GM19043 (cell line): ENCODE measurements at regions not wholly inside any gene's neighbourhood (a gene's known extent, or its start where the extent isn't known, plus 50 kb on each side); places are given as distances from the start of the nearest gene placed in this dataset.
A peak's percentile ranks its signal among the peaks of the same experiment; 100 is the strongest.

Experiments
- ATAC-seq: cut with Tn5 transposase; IDR thresholded peaks from one replicate; pipeline ENCODE4 v1.9.1; 2021; ENCODE audit warnings: low read depth; ENCODE audit not compliant: unreplicated experiment

DNA sequence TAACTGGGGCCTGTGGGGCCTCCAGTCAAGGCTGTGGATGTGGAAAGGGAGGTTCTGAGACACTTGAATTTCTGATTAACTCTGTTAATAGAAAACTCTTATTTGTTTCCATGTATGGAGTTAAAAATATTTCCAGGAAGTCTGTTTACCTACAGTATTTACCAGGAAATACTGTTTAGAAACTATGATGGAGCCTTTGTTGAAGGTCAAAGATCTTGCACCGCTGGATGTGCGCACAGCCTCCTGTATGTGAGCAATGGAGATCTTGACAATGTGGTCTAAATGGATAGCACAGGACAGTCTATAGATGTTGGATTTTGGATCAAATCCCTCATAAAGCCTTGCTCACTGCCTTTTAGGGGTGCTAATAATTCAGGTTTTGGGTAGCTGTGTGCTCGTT is 268.4 kb downstream of the DLEU7 start:
- ATAC-seq, result no peak

DNA sequence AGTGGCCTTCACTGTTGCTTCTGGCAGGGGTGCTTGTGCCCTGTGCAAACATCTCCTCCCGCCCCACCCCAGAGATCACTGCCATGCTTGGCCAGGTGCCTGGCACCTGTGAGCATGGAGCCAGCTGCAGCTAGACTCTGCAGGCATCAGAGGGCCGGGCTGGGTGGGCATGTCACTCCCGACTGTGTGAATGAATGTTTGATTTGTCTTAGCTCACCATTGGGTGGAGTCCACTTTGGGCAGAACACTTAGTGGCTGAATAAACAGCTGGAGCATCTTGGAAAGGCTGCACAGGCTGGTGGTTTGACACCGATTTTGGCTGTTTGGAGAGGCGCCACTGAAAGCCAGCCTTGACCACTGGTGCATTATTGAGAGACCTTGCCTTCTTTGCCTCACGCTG is 267.3 kb downstream of the DLEU7 start:
- no peak for ATAC-seq

DNA sequence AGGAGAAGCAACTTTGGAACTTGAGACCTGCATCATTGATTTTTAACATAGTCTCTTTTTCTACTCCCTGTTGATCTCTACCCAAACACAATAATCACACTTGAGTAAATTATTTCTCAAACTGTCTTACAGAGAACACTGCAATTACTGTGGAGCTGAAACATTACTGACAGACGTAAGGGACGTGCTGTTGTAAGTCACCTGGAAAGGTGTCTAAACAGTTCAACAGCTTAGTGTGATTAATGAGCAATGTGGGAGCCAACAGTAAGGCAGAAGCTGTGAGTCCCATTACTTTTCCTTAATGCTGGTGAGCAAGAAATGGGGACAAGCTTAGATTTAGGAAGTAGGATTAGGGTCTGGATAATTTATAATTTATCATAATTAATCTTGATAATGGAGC is 265.7 kb downstream of the DLEU7 start:
- no peak for ATAC-seq

DNA sequence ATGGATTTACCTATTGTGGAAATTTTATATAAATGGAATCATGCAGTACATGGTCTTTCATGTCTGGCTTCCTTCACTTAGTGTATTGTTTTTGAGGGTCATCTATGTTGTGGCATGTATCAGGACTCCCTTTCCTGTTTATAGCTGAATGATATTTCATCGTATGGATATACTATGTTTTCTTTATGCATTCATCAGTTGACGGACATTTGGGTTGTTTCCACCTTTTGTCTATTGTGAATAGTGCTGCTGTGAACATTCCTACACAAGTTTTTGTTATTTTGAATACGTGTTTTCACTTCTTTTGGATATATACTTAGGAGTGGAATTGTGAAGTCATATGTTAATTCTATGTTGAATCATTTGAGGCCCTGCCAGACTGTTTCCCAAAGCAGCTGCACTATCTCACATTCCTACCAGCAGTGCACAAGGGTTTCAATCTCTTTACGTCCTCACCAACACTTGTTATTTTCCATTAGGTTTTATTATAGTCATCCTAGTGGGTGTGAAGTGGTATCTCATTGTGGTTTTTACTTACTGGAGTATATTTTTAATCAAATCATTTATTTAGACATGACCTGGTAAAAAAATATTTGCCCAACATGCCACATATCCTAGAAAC is 262.7 kb downstream of the DLEU7 start:
- ATAC-seq, result no peak

DNA sequence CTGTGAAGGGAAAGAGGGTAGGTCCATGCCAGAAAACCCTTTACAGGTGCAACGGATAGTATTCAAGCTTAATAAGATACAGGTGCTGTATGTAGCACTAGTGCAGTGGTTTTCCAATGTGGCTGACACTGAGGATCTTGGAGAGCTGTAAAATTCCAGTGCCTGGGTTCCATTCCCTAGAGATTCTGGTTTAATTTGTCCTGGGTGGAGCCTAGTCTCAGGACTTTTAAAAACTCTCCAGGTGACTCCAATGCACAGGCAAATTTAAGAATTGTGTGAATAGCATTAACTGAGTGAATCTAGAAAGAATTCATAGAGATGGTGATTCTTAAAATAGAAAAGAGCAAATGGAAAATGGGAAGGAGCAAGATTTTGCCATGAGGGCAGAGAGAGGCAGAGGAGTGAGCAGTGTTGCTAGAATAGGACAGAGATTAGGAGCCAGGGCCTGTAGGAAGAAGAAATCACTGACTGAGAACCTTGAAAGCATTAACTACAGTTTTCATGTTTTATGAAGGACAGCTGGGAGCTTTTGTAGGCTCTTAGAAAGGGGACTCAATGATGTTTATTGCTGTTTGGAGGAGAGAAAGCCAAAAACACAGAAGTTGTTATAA is 261.8 kb downstream of the DLEU7 start:
- no peak for ATAC-seq

DNA sequence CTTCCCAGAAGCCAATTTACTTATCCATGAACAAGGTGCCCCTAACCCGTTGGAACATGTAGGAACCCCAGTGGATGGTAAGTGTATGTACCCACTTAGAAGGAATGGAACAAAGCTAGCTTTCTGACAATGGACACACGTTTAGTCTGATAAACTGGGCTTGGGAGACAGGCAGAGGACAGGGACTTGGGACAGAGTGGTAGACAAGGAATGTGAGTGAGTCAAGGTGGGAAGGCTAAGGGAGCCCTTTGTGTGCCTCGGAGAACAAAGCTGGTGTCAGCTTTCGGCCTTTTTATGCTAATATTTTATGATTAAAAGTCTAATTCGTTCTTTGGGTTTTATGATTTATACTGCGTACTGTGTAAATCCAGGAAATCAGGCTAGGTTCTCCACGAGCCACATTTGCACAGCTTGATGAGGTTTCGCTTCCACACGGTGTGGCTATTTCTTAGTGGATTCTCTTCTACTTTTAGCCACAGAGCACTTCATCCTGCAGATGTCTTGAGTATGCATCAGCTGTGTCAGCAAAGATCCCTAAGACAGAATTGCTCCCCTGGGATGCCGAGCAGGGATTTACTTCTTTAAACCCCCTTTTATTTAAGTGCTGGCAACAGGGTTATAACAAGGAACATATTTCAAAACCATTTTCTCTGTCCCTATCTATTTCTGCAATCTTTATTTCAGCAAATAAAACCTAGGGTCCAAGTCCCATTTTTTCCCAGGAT is 258.5 kb downstream of the DLEU7 start:
- no peak for ATAC-seq

DNA sequence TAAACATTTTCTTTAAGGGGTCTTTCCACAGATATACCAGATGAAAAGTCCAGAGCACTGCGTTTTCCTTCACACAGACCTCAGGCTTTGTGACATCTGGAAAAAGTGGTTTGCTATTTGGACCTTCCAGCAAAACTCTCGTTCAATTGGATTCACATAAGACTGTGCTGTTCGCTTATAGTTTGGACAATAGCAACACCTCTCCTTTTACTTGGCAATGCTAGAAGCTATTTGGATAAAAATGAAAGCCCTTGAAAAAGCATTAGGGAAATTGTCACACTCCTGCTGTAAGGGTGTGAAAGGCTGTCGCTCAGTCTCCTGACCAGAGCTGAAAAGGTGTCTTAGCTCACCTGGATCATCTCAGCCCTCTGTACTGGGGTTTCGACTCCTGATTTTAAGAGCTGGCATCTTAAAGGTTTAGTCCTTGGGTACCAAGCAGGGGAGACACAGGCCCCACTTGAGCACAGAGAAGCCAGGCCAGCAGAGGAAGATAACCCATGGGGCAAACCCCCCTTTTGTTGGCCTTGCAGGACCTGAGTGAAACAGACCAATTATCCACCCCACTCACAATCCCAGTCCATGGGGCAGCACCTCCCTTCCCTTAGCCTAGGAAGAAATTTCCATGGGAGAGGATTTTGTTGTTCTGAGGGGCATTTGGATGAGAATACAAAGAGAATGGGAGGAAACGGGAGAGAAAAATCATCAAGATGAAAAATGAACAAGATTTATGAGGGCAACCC is 257.6 kb downstream of the DLEU7 start:
- no peak for ATAC-seq

DNA sequence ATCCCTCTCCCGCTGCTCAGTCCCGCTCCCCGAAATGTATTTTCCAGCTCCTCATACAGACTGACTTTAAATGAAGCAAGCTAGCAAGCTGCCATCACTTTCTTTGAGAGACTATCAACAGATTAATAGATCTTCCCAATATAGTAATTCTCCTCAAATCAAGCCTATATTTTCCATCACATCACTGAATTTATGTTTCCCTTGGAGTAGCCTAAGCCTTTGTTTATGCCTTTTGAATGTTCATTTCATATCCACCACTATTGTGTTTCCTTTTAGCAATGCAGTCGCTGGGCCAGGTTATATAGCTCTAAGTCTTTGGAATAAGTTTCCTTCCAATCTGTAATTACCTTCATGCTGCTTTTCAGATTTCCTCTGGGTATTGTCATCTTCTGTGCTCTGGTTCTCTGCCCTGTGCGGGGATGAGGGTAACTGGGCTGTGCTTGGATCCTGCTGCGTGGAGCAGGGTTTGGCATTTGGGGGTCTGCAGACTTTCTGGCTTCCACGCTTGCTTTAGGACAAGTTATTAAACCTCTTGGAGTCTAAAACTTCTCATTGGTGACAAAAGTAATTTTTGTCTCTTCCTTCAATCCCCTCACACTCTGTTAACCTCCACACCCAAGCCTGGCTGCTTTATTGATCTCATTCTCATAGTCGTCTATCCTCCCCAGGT is 256.9 kb downstream of the DLEU7 start:
- no peak for ATAC-seq

DNA sequence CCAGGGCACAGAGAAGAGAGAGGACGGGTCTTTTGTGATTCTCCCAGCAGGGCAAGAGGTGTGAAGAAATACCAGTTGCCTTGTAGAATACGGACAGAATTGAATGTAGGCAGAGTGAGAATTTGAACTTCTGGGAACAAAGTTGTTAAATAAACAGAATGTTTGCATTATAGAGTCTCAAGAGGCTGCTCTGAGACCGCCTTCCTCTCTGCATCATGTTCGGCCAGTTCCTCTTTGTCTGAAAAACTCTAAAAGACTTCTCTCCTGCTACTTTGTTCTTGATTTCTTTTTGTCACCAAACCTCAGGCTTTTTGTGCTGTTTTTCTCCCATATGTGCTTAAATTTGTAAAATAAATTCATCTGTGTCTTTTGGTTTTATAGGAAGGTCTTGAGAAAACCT is 256.4 kb downstream of the DLEU7 start:
- no peak for ATAC-seq

DNA sequence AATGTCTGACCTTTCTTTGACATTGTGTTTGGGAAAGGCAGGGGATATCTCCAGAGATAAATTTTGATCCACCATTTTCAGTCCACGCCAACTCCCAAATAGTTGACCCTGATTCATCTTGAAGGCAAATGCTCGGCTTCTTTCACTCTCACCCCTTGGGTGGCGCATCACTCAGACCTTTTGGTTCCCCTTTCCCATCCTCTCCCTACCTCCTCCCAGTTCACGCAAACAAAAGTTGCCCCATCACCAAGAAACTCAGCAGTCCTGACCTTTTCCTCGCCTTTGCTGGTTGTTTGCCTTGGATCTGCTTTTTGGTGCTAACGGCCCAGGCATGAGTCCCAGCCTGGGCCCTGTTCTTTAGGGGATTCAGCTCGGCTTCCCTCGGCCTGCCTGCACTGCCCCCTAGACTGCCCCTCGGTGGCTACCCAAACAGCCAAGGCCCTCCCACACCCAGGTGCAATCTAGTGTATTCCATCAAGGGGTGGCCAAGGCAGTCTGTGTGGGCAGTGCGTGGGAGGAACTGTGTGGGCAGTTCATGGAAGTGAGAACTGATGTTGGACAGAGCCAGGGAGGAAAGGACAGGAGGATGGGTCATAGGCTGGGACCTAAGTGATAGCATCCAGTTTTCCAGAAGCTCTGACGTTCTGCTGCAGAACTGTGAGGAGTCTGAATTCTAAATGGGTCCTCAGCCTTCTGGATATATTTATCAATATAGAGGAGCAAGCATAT is 255.7 kb downstream of the DLEU7 start:
- no peak for ATAC-seq

DNA sequence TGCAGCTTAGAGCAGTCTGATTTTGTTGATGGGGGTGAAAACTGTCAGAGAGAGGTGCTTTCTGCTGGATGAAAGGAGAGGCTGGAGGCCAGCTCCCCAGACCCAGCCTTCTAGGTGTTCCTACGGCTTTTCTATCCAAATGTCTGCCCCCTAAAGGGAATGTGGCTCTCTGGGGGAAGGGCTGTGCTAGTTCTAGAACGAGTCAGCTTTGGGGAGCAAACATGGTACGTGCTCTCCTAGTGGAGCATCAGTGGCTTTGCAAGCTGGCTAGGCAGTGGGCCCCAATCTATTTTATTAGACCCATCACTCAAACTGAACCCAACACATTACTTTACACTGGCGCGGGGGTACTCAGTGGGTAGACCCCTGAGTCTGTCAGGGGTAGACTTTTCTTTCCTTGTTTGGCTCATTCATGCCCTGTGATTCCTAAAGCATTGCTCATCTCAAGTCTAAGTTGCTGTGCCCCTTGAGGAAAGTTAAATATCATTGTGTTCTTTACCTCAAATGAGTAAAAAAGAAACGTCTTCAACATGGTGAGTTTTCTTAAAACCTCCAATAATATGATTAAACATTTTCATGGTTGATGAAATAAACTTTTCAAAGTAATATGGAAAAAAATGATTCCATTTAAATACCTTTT is 254.9 kb downstream of the DLEU7 start:
- no peak for ATAC-seq

DNA sequence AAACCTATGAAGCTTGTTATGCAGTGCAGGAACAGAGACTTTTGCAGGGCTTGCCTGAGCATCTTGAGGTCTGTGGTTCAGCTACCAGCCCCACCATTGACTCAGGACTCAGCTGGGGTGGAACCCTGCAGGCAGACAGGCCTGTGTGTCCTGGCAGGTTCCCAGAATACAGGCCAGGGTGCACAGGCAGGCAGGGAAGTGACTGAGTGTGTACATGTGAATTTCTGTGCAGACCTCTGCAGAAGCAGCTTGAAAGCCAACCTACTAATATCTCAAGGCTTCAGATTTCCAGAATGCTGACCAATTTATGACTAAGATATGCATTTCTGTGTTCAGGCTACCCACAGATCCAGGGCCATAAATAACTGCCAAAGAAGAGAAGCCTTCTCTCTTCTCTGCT is 254.4 kb downstream of the DLEU7 start:
- no peak for ATAC-seq

DNA sequence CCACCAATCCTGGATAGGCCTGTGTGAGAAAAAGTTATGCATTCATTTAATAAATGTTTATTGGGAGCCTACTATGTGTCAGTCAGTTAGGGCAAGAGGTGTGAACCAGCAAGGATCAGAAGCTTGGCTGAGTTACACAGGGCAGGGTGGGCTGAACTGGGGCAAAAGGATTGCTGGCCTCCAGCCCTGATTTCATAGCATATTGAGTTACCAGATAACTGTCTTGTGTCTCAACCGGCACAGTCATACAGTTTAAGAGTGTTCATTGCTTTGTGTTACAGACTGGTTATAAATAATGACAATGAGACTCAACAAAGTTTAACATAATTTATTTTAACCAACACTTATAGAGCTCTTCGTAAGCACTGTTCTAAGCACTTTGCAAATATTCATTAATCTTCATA is 253.8 kb downstream of the DLEU7 start:
- no peak for ATAC-seq

DNA sequence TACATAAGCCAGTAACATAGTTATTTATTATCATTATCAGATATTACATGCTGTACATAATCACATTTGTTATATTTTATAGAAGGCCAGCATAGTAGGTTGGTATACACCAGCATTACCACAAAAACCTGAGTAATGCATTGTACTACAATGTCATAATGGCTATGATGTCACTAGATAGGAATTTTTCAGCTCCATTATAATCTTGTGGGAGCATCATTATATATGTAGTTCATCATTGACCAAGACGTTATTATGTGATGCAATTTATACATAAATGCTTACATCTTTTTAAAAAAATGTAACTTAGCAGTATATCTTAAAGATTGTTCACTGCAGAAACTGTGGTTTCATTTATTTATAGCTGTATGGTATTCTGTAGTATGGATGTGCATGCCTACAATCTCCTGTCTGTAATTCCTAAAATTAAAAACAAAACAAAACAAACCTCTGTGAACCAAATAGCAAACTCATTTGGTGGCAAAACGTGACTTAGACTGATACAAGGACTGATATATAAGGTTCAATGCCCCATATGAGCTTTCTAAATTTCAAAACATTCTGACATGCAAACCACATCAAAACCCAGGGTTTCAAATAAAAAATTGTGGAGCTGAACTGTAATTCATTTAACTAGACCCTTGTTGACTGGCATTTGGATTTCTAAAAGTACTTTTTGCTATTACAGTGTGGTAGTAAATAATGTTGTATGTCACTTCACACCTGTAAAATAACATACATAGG is 250.9 kb downstream of the DLEU7 start:
- no peak for ATAC-seq

DNA sequence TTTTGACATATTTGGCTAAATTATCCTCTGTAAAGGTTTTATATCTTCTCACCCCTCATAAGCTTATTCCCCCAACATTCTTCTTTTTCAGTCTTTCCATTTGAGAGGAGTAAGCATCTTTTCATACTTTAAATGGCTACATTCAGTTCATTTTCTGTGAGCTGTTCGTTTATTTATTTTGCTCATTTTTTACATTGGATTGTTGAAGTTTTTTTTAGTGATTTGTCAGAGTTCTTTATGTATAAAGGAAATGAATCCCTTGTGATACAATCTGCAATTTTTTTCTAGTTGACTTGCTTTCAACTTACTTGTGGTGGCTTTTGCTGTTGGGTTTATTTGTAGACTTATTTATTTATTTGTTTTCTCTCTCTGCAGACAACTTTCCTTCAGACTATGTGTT is 250.3 kb downstream of the DLEU7 start:
- no peak for ATAC-seq

DNA sequence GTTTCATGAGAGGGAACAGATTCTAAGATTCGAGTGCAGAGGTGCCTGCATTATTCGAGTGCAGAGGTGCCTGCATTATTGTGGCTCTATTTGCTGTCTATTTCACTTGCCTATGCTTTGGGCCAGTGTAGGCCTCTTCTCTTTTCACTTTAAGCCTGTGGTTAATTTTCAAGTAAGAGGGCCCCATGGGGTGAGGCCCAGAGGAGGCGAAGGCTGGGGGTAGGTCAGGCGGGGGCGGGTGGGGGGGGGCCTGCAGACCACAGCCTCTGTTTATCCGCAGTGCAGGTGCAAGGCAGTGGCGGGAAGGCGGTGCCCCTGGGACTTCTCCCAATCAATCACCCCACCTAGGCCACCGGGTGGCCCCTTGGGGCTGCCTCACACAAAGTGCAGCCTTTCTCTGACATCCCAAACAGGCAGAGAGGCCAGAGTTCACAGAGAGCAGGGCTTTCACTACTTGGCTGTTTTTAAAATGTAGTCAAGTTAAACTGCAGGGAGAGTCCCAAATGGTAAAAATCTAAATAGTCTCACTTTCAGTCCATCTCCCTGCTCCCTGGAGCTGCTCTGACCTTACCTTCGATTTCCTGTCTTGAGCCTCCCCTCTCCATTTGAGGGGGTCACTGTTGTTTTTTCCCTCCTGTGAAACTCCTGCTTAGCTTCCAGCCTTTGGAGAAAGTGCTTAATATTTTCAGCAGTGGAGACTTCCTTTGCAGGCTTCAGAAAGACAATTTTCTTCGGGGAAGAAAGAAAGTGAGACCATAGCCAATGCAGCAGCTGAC is 249.0 kb downstream of the DLEU7 start:
- ATAC-seq, result peak; percentile 83

DNA sequence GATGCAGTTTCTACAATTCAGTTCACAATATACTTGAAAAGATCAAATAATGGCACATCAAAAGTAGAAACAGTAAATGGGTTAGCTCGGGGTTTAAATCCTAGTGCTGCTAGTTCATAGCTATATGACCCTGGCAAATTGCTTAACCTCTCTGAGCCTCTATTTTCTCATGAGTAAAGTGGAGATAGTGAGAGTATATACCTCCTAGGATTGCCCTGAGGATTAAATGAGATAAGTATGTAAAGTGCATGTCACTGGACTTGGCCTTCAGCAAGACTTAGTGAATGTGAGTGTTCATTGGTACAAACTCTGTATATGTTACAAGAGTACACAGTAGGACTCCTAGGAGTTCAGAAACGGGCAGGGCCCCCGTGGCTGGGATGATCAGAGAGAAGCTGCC is 248.3 kb downstream of the DLEU7 start:
- ATAC-seq, result no peak

DNA sequence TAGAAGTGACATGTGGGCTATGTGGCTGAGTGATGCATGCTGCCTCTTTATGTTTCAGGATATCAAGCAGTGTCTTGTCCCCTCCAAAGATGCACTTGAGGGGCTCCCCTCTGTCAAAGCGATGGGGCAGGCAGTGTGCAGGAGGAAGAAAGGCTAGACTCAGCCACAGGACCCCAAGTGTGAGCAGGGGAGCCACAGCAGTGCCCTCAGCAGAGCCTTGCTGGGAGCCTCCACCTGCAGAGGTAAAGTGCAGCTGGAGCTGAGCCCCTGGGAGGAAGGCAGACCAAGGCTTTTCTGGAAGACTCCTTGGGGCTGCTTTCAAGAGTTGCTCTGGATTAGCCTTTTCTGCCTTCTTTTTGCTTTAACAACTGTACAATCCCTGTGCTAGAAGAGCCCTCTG is 247.3 kb downstream of the DLEU7 start:
- ATAC-seq, result no peak
